SK-N-SH (cell line): ENCODE measurements at regions not wholly inside any gene's neighbourhood (a gene's known extent, or its start where the extent isn't known, plus 50 kb on each side); places are given as distances from the start of the nearest gene placed in this dataset.

Experiments
- CTCF ChIP-seq: fragments of 200-600 bp; sonication (generic); IDR thresholded peaks from 2 replicates; pipeline ENCODE4 v1.6.1; 2017; ENCODE audit warnings: antibody characterized with exemption, mild to moderate bottlenecking, moderate library complexity
- GABPA ChIP-seq: IDR thresholded peaks from 2 replicates; pipeline ENCODE4 v1.4.0; 2012; ENCODE audit warnings: low read depth, mild to moderate bottlenecking

GRCh38 chr2:123085484-123085883, 939.6 kb upstream of the CNTNAP5 start:
- no peak for TF ChIP-seq CTCF
- TF ChIP-seq GABPA = no peak
